SK-N-MC (cell line): ENCODE measurements at regions not wholly inside any gene's neighbourhood (a gene's known extent, or its start where the extent isn't known, plus 50 kb on each side); places are given as distances from the start of the nearest gene placed in this dataset.

Experiments
- EZH2 ChIP-seq: fragments of 200-600 bp; sonication (generic); IDR thresholded peaks from one replicate; pipeline ENCODE4 v1.6.1; 2017; ENCODE audit warnings: antibody characterized with exemption
- POLR2AphosphoS5 ChIP-seq: IDR thresholded peaks from 2 replicates; pipeline ENCODE4 v1.6.1; 2012; ENCODE audit warnings: mild to moderate bottlenecking, low read depth, low read length, borderline replicate concordance

DNA sequence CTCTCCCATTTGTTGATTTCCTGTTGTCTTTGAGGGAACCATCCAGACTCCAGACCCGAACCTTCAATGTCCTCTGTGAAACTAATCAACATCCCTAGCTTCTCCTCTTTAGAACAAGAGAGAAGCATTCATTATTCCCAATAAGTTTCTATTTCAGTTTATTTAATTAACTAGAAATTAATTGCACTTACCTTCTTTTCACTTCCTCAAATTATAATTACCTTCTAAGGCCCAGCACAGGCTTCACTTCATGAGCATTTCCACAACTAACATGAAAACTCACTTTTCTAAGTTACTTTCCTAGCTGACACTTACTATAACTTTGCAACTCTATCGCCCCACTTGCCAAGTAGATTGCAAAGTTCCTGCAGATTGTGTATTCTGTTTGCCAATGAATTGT is 71.6 kb upstream of the HTR2A start:
- TF ChIP-seq POLR2AphosphoS5 (no peak), EZH2 (no peak)
